ENCODE measurements at regions not wholly inside any gene's neighbourhood (a gene's known extent, or its start where the extent isn't known, plus 50 kb on each side); places are given as distances from the start of the nearest gene placed in this dataset.

GRCh38 chr6:102686461-102686860 is 1293.0 kb downstream of the GRIK2 start:
- intact Hi-C loops (cut with micrococcal nuclease): no loop called here

GRCh38 chr6:102680413-102680812 is 1286.9 kb downstream of the GRIK2 start:
- intact Hi-C loops (cut with micrococcal nuclease): no loop called here

- intact Hi-C loops (cut with micrococcal nuclease): no loop called here
Observed at GRCh38 chr6:102679865-102680264, 1286.4 kb downstream of the GRIK2 start.

- intact Hi-C loops (cut with micrococcal nuclease): no loop called here
Observed at GRCh38 chr6:102677225-102677624, 1283.7 kb downstream of the GRIK2 start.

- intact Hi-C loops (cut with micrococcal nuclease): no loop called here
Observed at GRCh38 chr6:102670735-102671134, 1277.2 kb downstream of the GRIK2 start.

- intact Hi-C loops (cut with micrococcal nuclease): no loop called here
Observed at GRCh38 chr6:102662851-102663250, 1269.3 kb downstream of the GRIK2 start.

GRCh38 chr6:102660303-102660702 is 1266.8 kb downstream of the GRIK2 start:
- intact Hi-C loops (cut with micrococcal nuclease): no loop called here

GRCh38 chr6:102655823-102656222 is 1262.3 kb downstream of the GRIK2 start:
- intact Hi-C loops (cut with micrococcal nuclease): no loop called here

- intact Hi-C loops (cut with micrococcal nuclease): no loop called here
Observed at GRCh38 chr6:102641426-102641825, 1247.9 kb downstream of the GRIK2 start.

GRCh38 chr6:102631921-102632320 is 1238.4 kb downstream of the GRIK2 start:
- intact Hi-C loops (cut with micrococcal nuclease): no loop called here

- intact Hi-C loops (cut with micrococcal nuclease): no loop called here
Observed at GRCh38 chr6:102623201-102623600, 1229.7 kb downstream of the GRIK2 start.

- intact Hi-C loops (cut with micrococcal nuclease): no loop called here
Observed at GRCh38 chr6:102619585-102619984, 1226.1 kb downstream of the GRIK2 start.

GRCh38 chr6:102582569-102582968 is 1189.1 kb downstream of the GRIK2 start:
- intact Hi-C loops (cut with micrococcal nuclease): no loop called here

GRCh38 chr6:102581378-102582124 is 1188.0 kb downstream of the GRIK2 start:
- intact Hi-C loops (cut with micrococcal nuclease): no loop called here

GRCh38 chr6:102571236-102571908 is 1177.9 kb downstream of the GRIK2 start:
- intact Hi-C loops (cut with micrococcal nuclease): no loop called here

GRCh38 chr6:102562713-102563112 is 1169.2 kb downstream of the GRIK2 start:
- intact Hi-C loops (cut with micrococcal nuclease): no loop called here

- intact Hi-C loops (cut with micrococcal nuclease): no loop called here
Observed at GRCh38 chr6:102553214-102553613, 1159.7 kb downstream of the GRIK2 start.

- intact Hi-C loops (cut with micrococcal nuclease): no loop called here
Observed at GRCh38 chr6:102549221-102549874, 1155.8 kb downstream of the GRIK2 start.

- intact Hi-C loops (cut with micrococcal nuclease): no loop called here
Observed at GRCh38 chr6:102525336-102525735, 1131.8 kb downstream of the GRIK2 start.

- intact Hi-C loops (cut with micrococcal nuclease): no loop called here
Observed at GRCh38 chr6:102520966-102521365, 1127.5 kb downstream of the GRIK2 start.

- intact Hi-C loops (cut with micrococcal nuclease): no loop called here
Observed at GRCh38 chr6:102517506-102517905, 1124.0 kb downstream of the GRIK2 start.

- intact Hi-C loops (cut with micrococcal nuclease): no loop called here
Observed at GRCh38 chr6:102501615-102502014, 1108.1 kb downstream of the GRIK2 start.
